GM18870 (cell line): ENCODE measurements at regions not wholly inside any gene's neighbourhood (a gene's known extent, or its start where the extent isn't known, plus 50 kb on each side); places are given as distances from the start of the nearest gene placed in this dataset.
"Not testable (repeated sequence)": the region's sequence is repeated elsewhere in the genome, so short reads cannot be mapped to it uniquely, and the experiment has no call there.

Source experiments
- ATAC-seq: cut with Tn5 transposase; IDR thresholded peaks from one replicate; pipeline ENCODE4 v1.9.1; 2021; ENCODE audit warnings: moderate library complexity; ENCODE audit not compliant: unreplicated experiment

DNA sequence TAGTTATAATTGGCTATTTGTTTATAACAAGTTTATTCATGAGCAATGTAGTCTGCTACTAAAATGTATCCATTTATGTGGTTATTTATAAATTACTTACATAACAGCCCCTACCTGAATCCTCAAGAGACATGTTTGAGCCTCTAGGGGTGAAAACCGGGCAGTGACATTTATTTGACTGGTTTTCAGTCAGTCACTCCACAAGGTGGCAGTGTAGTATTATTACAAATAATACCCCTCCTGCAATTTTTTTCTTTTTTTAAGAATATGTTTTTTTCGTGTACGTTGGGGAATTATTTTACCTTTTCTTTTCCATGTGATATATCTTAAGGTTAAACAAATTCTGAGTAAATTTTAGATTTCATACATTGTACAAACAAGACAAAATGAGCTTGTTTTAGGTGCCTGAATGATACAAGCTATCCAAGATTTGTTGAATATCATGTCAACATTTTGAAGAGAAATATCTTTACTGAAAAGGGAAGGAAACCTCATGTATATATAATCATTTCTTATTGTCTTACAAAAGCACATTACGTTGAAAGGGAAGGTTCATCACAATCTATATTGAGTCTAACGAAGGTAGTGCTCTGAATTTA is 598.7 kb upstream of the TECRL start:
- ATAC-seq: no peak

DNA sequence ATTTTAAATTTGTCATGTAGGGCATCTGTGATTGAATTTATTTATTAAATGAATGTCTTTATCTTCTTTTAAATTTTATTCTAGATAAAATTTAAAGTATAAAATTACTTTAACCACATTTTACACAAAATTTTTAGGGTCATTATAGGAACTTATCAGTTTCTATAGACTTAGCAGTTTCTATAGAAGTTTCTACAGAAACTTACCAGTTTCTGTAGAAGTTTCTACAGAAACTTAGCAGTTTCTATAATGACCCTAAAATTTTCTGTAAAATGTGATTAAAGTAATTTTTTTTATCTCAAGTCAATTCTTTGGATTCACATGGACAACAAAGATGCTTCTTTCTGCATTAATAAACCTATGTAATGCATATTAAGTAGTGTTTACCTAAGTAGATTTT is 565.9 kb upstream of the TECRL start:
- ATAC-seq: no peak

DNA sequence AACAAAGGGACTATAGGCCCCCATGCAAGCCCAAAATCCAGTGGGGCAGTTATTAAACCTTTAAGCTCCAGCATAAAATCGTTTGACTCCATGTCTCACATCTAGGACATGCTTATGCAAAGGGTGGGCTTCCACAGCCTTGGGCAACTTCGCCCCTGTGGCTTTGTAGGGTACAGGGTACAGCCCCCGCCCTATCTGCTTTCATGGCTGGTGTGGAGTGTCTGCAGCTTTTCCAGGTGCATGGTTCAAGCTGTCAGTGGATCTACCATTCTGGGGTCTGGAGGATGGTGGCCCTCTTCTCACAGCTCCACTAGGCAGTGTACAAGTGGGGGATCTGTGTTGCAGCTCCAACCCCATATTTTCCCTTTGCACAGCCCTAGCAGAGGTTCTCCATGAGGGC is 559.8 kb upstream of the TECRL start:
- ATAC-seq: no peak

DNA sequence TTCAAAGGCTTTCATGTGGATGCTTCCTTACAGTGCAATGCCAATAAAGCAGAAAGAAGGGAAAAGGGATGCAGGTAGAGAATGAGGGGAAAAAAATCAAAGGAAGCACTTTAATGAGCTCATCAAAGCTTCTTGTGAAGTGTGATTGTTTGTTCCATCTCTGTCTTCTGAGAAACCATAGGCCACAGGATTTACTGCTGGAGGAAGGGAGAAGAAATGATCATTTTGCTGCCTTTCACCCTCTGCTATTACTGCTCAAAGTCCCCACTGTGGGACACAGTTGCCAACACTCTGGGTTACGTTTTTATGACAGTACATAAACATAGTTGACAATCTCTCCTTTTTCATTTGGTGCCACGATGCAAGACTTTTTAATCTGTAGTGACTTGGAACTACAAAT is 558.0 kb upstream of the TECRL start:
- no peak for ATAC-seq

DNA sequence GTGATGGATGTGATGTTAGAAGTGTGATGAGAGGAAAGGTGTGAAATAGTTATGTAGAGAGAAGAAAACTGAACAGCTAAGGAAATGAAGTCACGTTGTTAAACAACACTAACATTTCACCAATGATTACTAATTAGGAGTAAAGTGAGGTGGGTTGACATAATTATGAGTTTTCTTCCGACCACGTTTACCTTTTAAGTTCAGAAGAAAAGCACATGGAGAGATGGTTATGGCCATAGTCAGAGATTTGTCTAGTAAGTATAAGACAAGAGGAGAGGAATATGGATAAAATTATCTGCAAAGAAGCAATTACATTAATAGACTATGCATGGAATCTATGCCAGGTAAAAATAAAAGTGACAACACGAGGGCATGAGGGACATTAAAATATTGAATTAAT is 551.3 kb upstream of the TECRL start:
- ATAC-seq: no peak

DNA sequence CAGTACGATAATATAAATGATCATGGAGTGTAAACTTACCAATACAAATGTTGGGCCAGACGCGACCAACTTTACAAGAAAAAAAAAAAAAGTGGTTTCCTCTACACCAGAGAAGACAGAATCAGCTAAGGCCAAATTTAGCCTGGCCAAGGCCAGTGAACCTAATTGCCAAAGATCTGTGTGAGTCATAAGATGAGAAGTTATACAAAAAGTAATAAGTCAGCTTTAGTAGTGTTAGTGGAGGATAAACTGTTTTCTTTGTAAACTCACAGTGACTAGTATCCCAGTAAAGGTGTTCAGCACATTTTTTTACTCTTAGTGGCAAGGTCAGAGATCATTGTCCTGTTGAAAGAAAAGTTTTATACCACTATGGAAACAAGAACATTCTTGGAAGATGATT is 531.4 kb upstream of the TECRL start:
- no peak for ATAC-seq

DNA sequence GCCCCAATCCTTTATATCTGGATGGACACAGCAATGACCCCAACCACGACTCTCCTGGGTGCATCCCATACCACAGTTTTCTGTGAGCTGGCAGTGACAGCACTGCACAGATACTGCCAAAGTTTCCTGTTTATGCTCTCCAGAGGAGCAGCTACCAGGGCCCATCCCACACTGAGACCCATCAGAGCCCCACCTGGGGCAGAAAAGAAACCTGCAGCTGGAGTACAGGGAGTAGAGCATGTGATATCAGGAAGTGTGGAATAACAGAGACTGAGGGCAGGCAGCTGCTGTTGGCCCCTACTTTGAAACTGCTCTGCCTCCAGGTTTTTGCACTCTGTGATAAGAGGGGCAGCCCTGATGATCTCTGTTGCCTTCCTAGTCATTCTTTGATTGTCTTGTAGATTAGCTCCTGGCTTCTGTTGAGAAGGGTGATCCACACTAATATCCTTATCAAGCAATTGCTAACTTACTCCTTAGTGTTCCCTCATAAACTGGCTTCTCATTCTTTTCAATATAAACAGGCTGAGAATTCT is 526.3 kb upstream of the TECRL start:
- ATAC-seq: no peak

DNA sequence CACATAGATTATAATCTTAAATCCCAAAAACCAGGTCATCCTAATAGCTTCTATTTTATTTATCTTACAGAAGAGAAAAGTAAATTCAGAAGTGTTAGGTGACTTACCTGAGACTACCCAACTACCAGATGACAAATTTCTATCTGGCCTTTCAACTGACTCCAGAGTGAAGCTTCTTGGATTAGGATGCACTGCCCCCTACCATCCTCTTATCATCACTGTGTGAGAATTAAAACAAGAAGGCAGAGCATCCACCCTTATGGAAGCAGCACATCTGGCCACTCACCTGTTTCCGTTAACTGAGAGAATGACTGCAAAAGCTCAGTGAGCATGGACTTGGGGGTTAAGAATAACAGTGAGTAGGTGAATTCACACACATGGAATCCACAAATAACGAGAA is 502.6 kb upstream of the TECRL start:
- ATAC-seq: no peak

DNA sequence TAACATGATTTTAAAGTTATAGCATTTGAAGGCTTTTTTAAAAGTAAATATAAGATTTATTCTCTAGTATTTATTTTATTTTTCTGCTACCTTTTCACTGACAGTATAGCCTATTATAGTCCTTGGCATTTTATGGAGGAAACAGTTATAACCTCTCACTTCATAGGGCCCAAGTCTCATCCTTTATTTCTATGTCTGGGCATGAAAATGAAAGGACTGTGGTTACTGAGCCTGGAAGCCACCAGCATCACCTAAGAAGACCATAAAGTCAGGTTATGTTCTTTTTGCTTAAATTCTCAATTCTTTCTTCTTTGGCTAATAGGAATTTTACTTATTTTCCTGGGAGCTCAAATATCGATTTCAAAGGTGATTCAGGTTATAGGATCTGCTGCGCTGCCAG is 494.7 kb upstream of the TECRL start:
- no peak for ATAC-seq

DNA sequence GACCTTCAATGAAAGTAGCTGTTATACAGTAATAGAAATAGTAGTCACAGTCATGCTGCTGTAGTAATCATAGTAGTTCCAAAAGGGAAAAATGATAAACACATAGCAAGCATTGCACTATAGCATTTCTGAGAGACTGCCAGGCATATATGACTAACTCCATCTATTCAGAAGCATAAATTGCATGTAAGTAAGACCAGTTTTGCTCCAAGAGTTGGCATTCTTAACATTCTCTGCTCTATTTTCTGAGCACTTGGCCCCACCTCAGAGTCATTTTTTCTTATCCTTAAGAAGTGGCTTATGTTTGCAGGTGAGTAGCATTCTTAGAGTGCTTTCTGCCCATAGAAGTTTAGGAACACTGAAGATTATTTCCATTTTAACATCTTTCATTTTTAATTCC is 490.3 kb upstream of the TECRL start:
- no peak for ATAC-seq

DNA sequence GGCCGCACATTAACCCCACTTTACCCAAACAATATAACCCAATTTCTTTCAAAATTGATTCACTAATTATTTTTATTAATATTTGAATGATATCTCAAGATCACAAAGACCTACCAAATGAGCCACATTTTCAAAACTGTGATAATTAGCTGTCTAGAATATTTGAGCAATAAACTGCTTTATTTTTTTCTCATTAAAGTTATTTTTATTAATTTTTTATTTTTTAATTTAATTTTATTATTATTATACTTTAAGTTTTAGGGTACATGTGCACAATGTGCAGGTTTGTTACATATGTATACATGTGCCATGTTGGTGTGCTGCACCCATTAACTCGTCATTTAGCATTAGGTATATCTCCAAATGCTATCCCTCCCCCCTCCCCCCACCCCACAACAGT is 489.8 kb upstream of the TECRL start:
- not testable (repeated sequence) for ATAC-seq

DNA sequence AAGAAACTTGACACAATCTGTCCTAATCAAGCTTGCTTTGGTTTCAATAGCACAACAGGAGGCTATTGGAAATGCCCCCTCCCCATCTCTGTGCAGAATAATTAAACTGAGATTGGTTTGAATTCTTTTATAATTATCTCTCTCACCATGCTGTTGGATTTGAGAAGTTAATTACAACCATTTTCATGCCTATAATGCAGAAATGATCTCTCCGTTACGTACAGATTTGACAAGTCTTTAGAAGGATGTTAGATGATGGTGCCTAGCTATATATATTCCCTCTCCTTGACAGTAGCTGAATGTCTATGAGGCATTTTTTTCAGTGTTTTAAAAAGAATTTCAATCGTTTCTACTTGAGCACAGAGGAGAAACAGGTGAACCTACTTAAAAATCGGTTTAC is 488.4 kb upstream of the TECRL start:
- ATAC-seq: no peak

DNA sequence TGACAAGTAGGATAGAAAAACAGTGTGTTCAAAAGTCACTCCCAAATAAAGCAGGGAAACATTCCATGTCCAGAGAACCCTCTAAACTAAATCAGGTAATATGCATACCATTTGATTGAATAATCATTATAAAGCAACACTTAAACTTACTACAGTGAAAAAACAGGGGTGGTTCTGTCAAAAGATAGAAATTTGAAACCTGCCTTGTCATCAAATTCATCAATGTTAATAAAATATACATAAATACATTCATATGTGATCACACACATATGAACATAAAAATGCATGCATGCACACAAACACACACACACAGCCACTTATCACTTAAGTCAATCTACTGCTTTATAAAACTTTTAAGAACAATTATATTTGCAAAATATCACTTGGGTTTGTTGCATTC is 485.8 kb upstream of the TECRL start:
- ATAC-seq: no peak

DNA sequence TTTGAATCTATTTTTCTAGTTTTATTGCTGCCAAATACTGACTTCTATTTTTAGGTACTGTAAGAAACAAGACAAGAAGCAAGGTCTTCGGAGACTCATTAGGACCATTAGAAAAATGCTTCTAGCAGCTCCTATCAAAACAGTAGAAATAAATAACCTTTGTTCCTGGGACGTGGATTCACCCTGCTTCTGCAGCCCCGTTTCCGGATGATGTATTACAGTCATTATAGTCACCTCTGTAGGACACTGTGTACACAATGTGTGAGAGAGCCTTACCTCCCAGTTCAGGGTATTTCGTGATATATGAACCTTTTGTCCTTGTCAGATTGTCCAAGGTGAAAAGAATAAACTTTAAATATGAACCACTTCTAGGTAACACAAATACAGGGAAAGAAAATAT is 484.0 kb upstream of the TECRL start:
- ATAC-seq: no peak

DNA sequence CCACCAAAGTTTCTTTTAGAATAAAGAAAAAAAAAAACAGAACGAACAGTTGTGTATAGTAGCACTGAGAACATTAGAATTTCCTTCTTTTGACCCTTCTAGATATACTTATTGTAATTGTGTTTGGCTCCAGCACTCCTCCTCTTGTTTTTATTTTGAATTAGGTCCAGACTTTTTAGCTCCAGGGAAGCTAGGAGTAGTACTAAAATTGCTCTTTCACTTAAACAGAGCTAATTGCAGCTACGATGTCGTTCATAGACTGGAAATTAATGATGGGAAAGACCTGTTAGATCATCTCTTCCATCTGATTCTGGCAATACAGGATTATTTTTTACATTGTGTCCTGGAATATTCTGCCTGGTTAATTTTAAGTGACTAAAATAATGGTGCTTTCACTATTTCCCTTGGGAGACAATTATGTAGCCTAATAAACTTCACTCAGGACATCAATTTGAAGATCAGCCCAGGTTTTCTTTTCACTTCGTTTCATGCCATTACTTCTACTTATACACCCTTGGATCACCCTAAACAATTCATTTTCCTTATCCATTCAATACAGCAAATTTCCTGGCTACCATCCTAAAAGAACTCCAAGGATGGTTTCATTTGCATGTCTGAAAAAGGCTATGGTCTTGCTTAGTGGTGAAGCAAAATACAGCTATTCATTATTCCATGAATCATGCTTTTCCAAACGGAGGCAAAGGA is 480.8 kb upstream of the TECRL start:
- no peak for ATAC-seq

DNA sequence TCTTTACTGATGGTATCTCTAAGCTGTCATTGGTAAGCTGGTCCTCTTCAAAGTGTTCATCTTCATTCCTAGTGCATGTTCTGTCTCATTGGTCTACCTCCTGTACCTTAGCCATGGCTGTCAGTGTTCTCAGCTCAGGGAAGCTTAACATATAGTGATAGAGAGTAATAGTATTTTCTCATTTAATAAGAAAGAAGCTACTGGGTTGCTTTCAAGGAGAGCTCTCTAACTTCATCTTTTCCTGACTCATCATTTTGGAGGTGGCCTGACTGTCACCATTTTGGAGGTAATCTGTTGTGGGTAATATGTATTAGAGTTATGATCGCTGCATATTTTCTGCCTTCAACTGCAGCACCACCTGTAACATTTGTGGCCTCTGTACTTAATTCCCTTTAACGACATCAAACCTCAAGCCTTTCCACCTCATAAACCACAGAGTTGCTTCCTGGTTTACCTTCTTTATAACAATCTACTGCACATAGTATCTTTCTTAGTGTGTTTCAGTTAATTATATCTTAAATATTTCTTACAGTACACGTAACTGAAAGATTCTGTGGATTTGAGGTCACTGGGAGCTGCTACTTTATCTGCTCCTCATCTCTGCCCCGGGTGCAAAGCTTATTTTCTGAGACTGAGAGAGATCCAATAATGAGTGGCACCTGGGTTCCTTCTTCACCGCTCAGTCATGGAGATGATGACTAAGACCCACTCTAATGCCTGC is 474.0 kb upstream of the TECRL start:
- no peak for ATAC-seq

DNA sequence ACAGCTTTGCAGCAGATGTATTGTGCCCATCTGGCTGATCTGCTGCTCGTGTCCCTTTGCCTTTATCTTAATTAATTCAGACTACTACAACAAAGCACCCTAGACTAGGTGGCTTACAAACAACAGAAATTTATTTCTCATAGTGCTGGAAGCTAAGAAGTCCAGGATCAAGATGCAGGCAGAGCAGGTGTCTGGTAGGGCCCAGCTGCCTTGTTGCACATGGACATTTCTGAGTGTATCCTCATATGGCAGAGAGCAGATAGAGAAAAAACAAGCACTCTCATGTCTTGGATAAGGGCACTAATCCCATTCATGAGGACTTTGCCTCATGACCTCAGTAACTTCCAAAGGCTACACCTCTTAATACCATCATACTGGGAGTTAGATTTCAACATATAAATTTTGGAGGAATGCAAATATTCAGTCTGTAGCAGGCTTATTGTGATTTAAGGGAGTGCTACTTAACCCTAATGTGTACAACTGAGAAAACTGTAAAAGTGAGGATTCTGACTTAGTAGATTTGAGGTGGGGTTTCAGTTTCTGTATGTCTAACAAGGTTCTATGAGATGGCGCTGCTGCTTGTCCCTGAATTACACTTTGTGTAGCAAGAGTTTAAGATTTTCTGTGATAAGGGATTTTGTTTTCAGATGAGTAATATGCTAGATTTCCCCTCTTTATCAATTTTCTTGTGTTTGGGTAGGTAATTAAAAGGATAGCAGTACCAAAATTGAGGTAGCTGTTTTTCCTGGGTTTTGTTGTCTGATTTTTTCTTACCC is 473.2 kb upstream of the TECRL start:
- no peak for ATAC-seq

DNA sequence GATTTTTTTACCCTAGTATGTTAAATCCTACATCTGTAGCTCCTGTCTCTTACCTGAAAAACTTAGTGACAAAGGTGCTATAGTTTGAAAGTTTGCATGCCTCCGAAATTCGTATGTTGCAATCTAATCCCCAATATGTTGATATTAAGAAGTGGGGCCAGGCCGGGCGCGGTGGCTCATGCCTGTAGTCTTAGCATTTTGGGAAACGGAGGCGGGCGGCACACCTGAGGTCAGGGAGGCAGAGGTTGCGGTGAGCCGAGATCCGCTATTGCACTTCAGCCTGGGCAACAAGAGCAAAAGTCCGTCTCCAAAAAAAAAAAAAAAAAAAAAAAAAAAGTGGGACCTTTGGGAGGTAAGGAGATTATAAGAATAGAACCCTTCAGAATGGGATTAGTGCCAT is 471.3 kb upstream of the TECRL start:
- no peak for ATAC-seq

DNA sequence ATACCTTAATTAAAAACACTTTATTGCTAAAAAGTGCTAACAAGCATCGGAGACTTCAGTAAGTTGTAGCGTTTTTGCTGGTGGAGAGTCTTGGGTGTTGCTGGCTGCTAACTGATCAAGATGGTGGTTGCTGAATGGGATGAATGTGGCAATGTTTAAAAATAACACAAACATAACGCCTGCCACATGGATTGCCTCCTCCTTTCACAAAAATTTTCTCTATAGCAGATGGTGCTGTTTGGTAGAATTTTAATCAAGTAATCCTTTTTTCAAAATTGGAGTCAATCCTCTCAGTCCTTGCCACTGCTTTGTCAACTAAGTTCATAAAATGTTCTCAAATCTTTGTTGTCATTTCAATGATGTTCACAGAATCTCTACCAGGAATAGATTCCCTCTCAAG is 466.8 kb upstream of the TECRL start:
- no peak for ATAC-seq

DNA sequence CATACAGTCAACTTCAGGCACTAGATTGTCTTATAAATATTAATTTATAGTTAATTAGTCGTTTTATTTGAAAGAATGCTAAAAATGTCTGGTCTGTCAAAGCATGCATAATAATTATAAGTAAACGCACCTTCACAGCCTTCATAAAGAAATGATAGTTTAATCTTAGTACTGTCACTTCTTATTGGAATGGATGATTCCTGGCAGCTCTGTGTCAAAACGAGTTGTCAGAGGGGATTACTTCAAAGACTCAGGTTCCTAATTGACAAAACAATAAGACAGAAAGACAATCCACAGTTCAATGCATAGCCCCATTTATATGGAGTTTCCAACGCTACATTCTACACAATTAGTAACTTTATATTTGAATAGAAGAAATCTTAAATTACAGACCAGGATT is 461.3 kb upstream of the TECRL start:
- no peak for ATAC-seq

DNA sequence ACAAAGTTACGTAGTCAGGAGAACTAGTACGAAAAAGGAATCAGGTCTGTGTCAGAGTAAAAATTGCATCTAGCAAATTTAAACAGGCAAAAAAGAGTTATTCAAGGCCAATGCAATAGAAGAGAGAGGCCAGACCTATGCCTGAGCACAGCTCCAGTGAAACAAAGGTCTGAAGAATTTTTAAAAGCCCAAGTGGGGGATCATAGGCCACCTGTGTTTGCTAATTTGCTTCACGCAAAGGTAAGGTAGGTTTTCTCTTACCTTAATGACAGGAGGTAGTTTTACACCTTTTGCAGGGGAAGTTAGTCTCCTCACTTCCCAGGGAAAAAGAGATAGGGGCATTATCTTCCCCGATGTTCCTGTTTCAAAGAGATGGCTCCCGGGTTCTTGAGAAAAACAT is 448.6 kb upstream of the TECRL start:
- ATAC-seq: no peak
